A549 (cell line): ENCODE measurements at regions not wholly inside any gene's neighbourhood (a gene's known extent, or its start where the extent isn't known, plus 50 kb on each side); places are given as distances from the start of the nearest gene placed in this dataset.

ENCODE experiments used
- ATAC-seq, 2 experiments: fragments of 200-7000 bp in 1 of 2; fragments of >200 bp in 1 of 2; cut with Nextera tagmentation in 1 of 2; cut with Tn5 transposase in 1 of 2; 3 replicates each; pipeline versions ENCODE4 v1.8.0 to v1.9.1; 2018 to 2020; ENCODE audit warnings: mild to moderate bottlenecking in 1 of 2, moderate library complexity in 1 of 2
- CTCF ChIA-PET: fragments of 300-600 bp; sonication (Branson Sonifier 250); formaldehyde crosslinking; extraction: SDS; loops from one replicate; lab custom pipeline; 2021; ENCODE audit warnings: antibody characterized with exemption, inconsistent platforms; lab: Yijun Ruan, JAX
- POLR2A ChIA-PET: fragments of 350-600 bp; formaldehyde crosslinking; extraction: SDS; loops from one replicate; lab custom pipeline; 2021; ENCODE audit warnings: antibody characterized with exemption, inconsistent platforms; lab: Yijun Ruan, JAX
- DNase-seq, 2 experiments: peaks; one replicate each; pipeline versions ENCODE4 v3.0.0 to v3.0.0-alpha.2; 2011 to 2016; ENCODE audit warnings: low read depth in 1 of 2, low spot score in 1 of 2
- FAIRE-seq: peaks from 2 replicates; lab custom pipeline; 2011; peaks lifted over from hg19 to GRCh38; lab: Jason Lieb, UNC
- H3K27ac ChIP-seq, 2 experiments: fragments of >200 bp; sonication (Bioruptor Twin); formaldehyde crosslinking; 3 replicates each; pipeline ENCODE4 v1.5.1; 2016 to 2017
- H3K4me1 ChIP-seq: fragments of >200 bp; sonication (Bioruptor Twin); formaldehyde crosslinking; 3 replicates; pipeline ENCODE4 v1.6.1; 2016
- H3K4me2 ChIP-seq: fragments of >200 bp; sonication (Bioruptor Twin); formaldehyde crosslinking; 3 replicates; pipeline ENCODE4 v1.6.1; 2016
- H3K4me3 ChIP-seq: fragments of >200 bp; sonication (Bioruptor Twin); formaldehyde crosslinking; 3 replicates; pipeline ENCODE4 v1.5.1; 2016
- H3K9me3 ChIP-seq: fragments of >200 bp; sonication (Bioruptor Twin); formaldehyde crosslinking; 3 replicates; pipeline ENCODE4 v1.6.1; 2016
- ATOH8 ChIP-seq: fragments of 250-450 bp; sonication (Bioruptor Pico); IDR thresholded peaks from 2 replicates; pipeline ENCODE4 v1.5.0; 2020; ENCODE audit warnings: low read depth, mild to moderate bottlenecking, moderate library complexity
- CBX2 ChIP-seq: fragments of 200-600 bp; sonication (generic); IDR thresholded peaks from 2 replicates; pipeline ENCODE4 v1.6.1; 2016; ENCODE audit warnings: low read depth, mild to moderate bottlenecking, borderline replicate concordance
- CBX8 ChIP-seq: fragments of 200-600 bp; sonication (generic); IDR thresholded peaks from 2 replicates; pipeline ENCODE4 v1.6.1; 2016
- E2F6 ChIP-seq: IDR thresholded peaks from 2 replicates; pipeline ENCODE4 v1.6.1; 2012; ENCODE audit warnings: low read depth, borderline replicate concordance
- EP300 ChIP-seq, 2 experiments: fragments of >200 bp; sonication (Bioruptor Twin); formaldehyde crosslinking; IDR thresholded peaks; 2 replicates in 1 of 2; 3 replicates in 1 of 2; pipeline ENCODE4 v1.6.1; 2016 to 2017
- FOSB ChIP-seq: fragments of 250-450 bp; sonication (Bioruptor Pico); IDR thresholded peaks from 2 replicates; pipeline ENCODE4 v1.5.0; 2020; ENCODE audit warnings: mild to moderate bottlenecking, moderate library complexity
- FOSL2 ChIP-seq, 2 experiments: fragments of 450-650 bp in 1 of 2; fragments of >200 bp in 1 of 2; sonication (Bioruptor Twin) in 1 of 2; formaldehyde crosslinking; IDR thresholded peaks; 2 replicates each; pipeline versions ENCODE4 v1.5.0 to v1.6.1; 2016 to 2020; ENCODE audit warnings: mild to moderate bottlenecking in 1 of 2, moderate library complexity in 1 of 2
- HDAC2 ChIP-seq: fragments of 200-600 bp; sonication (generic); IDR thresholded peaks from 2 replicates; pipeline ENCODE4 v1.6.1; 2016
- HMGXB4 ChIP-seq: fragments of 250-450 bp; sonication (Bioruptor Pico); IDR thresholded peaks from 2 replicates; pipeline ENCODE4 v1.5.0; 2021; ENCODE audit warnings: mild to moderate bottlenecking, moderate library complexity, borderline replicate concordance
- JUNB ChIP-seq: fragments of >200 bp; sonication (Bioruptor Twin); formaldehyde crosslinking; IDR thresholded peaks from 2 replicates; pipeline ENCODE4 v1.6.1; 2016
- KDM1A ChIP-seq: fragments of 200-600 bp; sonication (generic); IDR thresholded peaks from 2 replicates; pipeline ENCODE4 v1.6.1; 2016; ENCODE audit warnings: low read depth, mild to moderate bottlenecking
- KDM5A ChIP-seq: fragments of 200-600 bp; sonication (generic); IDR thresholded peaks from 2 replicates; pipeline ENCODE4 v1.6.1; 2016; ENCODE audit warnings: antibody characterized with exemption, mild to moderate bottlenecking
- MAZ ChIP-seq: fragments of 150-350 bp; IDR thresholded peaks from 2 replicates; pipeline ENCODE4 v1.6.1; 2014; ENCODE audit warnings: antibody characterized with exemption, low read depth, low read length, borderline replicate concordance
- RAD21 ChIP-seq, 2 experiments: fragments of >200 bp in 1 of 2; sonication (Bioruptor Twin) in 1 of 2; formaldehyde crosslinking in 1 of 2; IDR thresholded peaks in 1 of 2; conservative IDR thresholded peaks in 1 of 2; 2 replicates in 1 of 2; 3 replicates in 1 of 2; pipeline ENCODE4 v1.6.1; 2012 to 2018; ENCODE audit warnings: inconsistent platforms in 1 of 2
- RARB ChIP-seq: fragments of 250-450 bp; sonication (Bioruptor Pico); IDR thresholded peaks from 2 replicates; pipeline ENCODE4 v1.8.0; 2021; ENCODE audit warnings: mild to moderate bottlenecking, moderate library complexity
- REST ChIP-seq: fragments of 200-600 bp; sonication (generic); IDR thresholded peaks from 2 replicates; pipeline ENCODE4 v1.6.1; 2016; ENCODE audit warnings: antibody characterized with exemption, mild to moderate bottlenecking, moderate library complexity
- SREBF2 ChIP-seq: fragments of 450-650 bp; IDR thresholded peaks from 2 replicates; pipeline ENCODE4 v1.6.1; 2014; ENCODE audit warnings: mild to moderate bottlenecking, moderate library complexity
- ZFP36 ChIP-seq: fragments of 450-650 bp; IDR thresholded peaks from 2 replicates; pipeline ENCODE4 v1.6.1; 2014; ENCODE audit warnings: borderline replicate concordance; ENCODE audit not compliant: partially characterized antibody
- ZSCAN20 ChIP-seq: fragments of 250-450 bp; sonication (Bioruptor Pico); IDR thresholded peaks from 2 replicates; pipeline ENCODE4 v1.8.0; 2022; ENCODE audit warnings: mild to moderate bottlenecking, moderate library complexity
- WGBS: methylation state at CpG from one replicate; pipeline ENCODE4 v1.1.6; 2017; ENCODE audit errors: missing lambda C conversion rate; 5-methylcytosine and 5-hydroxymethylcytosine counted together
- TF ChIP-seq, protein P1 (sequence below): IDR thresholded peaks from 2 replicates; pipeline ENCODE4 v1.6.1; 2012
- TF ChIP-seq, protein P2 (sequence below): IDR thresholded peaks from 2 replicates; pipeline ENCODE4 v1.6.1; 2012

- no peak for ATAC-seq
- H3K27ac ChIP-seq, result no peak overlapping the region
- H3K4me2 ChIP-seq, result no peak overlapping the region
- H3K4me3 ChIP-seq, result no peak overlapping the region
- WGBS, result 11% methylated on average over 2 of the region's 2 CpGs
- no peaks in the 10 kb centered on the region for H3K4me1 ChIP-seq
- FAIRE-seq, result no peak
- TF ChIP-seq RARB (CRISPR knock-in tag) (no peak), CBX8 (no peak), KDM1A (no peak), EP300 (IDR thresholded peaks at IDR 0.05) (no peak), E2F6 (no peak), MAZ (no peak), ZSCAN20 (CRISPR knock-in tag) (no peak), SREBF2 (no peak), JUNB (no peak), RAD21 (conservative IDR thresholded peaks at IDR 0.05 in 1 of 2, IDR thresholded peaks at IDR 0.05 in 1 of 2) (no peak), FOSL2 (IDR thresholded peaks at IDR 0.05) (no peak), FOSL2 (CRISPR knock-in tag; IDR thresholded peaks at IDR 0.05) (no peak), FOSB (no peak), KDM5A (no peak), ZFP36 (no peak), REST (no peak), HDAC2 (no peak)
- TF ChIP-seq, protein P1, sequence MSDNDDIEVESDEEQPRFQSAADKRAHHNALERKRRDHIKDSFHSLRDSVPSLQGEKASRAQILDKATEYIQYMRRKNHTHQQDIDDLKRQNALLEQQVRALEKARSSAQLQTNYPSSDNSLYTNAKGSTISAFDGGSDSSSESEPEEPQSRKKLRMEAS, result no peak
- TF ChIP-seq, all 56 proteins: peak for 0
- no peak for DNase-seq
- POLR2A ChIA-PET, result no interaction called here
- H3K9me3 ChIP-seq, result no peaks in the 10 kb centered on the region
- CTCF ChIA-PET, result no interaction called here
These were observed 467.6 kb downstream of the ARHGEF28 start for GRCh38 chr5:74093561-74093960.

DNA sequence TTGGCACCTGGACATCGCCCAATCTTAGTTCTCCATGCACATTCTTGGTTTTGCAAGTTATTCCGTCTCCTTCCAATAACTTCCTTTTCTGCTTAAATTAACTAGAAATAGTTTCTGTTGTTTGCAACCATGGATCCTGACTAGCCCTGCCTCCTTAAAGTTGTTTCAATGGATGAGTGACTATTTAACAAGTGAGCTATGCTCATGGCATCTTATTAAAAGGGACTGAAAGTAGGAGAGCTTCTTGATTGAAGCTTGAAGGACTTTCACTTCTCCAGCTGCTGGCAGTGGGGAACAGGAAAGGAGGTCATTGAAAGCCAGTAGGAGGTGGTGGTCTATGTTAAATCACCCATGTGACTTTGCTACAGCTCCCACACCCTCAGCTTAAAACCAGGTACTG lies 466.8 kb downstream of the ARHGEF28 start:
- Histone ChIP-seq H3K4me3 (no peak overlapping the region), H3K4me1 (no peaks in the 10 kb centered on the region), H3K4me2 (no peak overlapping the region), H3K27ac (no peak overlapping the region), H3K9me3 (no peaks in the 10 kb centered on the region)
- WGBS, result 43% methylated on average over 2 of the region's 2 CpGs
- TF ChIP-seq HMGXB4 (CRISPR knock-in tag) (no peak), ATOH8 (CRISPR knock-in tag) (no peak), CBX2 (no peak), ZSCAN20 (CRISPR knock-in tag) (no peak)
- TF ChIP-seq, protein P2, sequence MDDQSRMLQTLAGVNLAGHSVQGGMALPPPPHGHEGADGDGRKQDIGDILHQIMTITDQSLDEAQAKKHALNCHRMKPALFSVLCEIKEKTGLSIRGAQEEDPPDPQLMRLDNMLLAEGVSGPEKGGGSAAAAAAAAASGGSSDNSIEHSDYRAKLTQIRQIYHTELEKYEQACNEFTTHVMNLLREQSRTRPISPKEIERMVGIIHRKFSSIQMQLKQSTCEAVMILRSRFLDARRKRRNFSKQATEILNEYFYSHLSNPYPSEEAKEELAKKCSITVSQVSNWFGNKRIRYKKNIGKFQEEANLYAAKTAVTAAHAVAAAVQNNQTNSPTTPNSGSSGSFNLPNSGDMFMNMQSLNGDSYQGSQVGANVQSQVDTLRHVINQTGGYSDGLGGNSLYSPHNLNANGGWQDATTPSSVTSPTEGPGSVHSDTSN, result no peak
- ChIA-PET CTCF (interaction anchor here (0.7 to 0.8 kb wide), 2 partner anchors 18 to 549 kb away, joined by 3 read pairs; no protein-coding TSS in a partner anchor), POLR2A (no interaction called here)
- ATAC-seq (no peak), FAIRE-seq (no peak), DNase-seq (no peak)
